Endothelial cell of umbilical vein (primary cell): ENCODE measurements at regions not wholly inside any gene's neighbourhood (a gene's known extent, or its start where the extent isn't known, plus 50 kb on each side); places are given as distances from the start of the nearest gene placed in this dataset.

Experiments
- BruUV-seq: library from RNA; stranded (reverse); fragments of 400-500 nt; replicated peaks from 2 replicates; lab custom pipeline; 2021; lab: Mats Ljungman, UMichigan
- CTCF ChIA-PET: fragments of 300-600, 350-600 bp; sonication (Branson Sonifier 250); formaldehyde crosslinking; loops from one replicate; lab custom pipeline; 2021; ENCODE audit warnings: antibody characterized with exemption, inconsistent platforms; lab: Charles Lee
- POLR2A ChIA-PET: fragments of 300-600, 350-600 bp; sonication (Branson Sonifier 250); formaldehyde crosslinking; loops from one replicate; lab custom pipeline; 2021; ENCODE audit warnings: antibody characterized with exemption, inconsistent platforms; lab: Charles Lee
- DNase-seq: peaks from one replicate; pipeline ENCODE4 v3.0.0-alpha.2; 2011; ENCODE audit warnings: low read depth, low spot score
- FAIRE-seq: peaks from 2 replicates; lab custom pipeline; 2011; peaks lifted over from hg19 to GRCh38; lab: Jason Lieb, UNC
- H2AFZ ChIP-seq: 2 replicates; pipeline ENCODE4 v1.6.0; 2012; ENCODE audit warnings: low read depth, low read length, control low read depth, inconsistent platforms
- H3K27ac ChIP-seq: 2 replicates; pipeline ENCODE4 v1.5.1; 2011; ENCODE audit warnings: low read depth, mild to moderate bottlenecking, control low read depth, low read length, moderate library complexity; ENCODE audit not compliant: insufficient read depth
- H3K27me3 ChIP-seq, 2 experiments: 2 replicates each; pipeline versions ENCODE4 v1.6.0 to v1.6.1; 2011; ENCODE audit warnings: low read length in 2 of 2, mixed read lengths in 1 of 2; ENCODE audit not compliant: control insufficient read depth in 2 of 2, insufficient read depth in 2 of 2
- H3K36me3 ChIP-seq, 2 experiments: 2 replicates in 1 of 2; 3 replicates in 1 of 2; pipeline ENCODE4 v1.5.1; 2011; ENCODE audit warnings: low read length in 2 of 2, mild to moderate bottlenecking in 1 of 2, moderate library complexity in 1 of 2; ENCODE audit not compliant: control insufficient read depth in 2 of 2, insufficient read depth in 2 of 2; ENCODE audit errors: extremely low read depth in 1 of 2
- H3K4me1 ChIP-seq: 3 replicates; pipeline ENCODE4 v1.5.1; 2011; ENCODE audit warnings: mild to moderate bottlenecking, low read length; ENCODE audit not compliant: control insufficient read depth, insufficient read depth; ENCODE audit errors: extremely low read depth
- H3K4me2 ChIP-seq: 2 replicates; pipeline ENCODE4 v1.6.1; 2011; ENCODE audit warnings: low read length, control low read depth, mixed read lengths; ENCODE audit not compliant: insufficient read depth
- H3K4me3 ChIP-seq, 3 experiments: fragments of 200-600 bp in 1 of 3; sonication (generic), shearing (Covaris generic) in 1 of 3; replicated peaks in 1 of 3; 2 replicates each; pipeline ENCODE4 v1.5.1; 2011 to 2016; ENCODE audit warnings: control low read depth in 3 of 3, low read length in 3 of 3, mild to moderate bottlenecking in 2 of 3, inconsistent platforms in 1 of 3, low read depth in 1 of 3, moderate library complexity in 1 of 3; ENCODE audit not compliant: insufficient read depth in 1 of 3
- H3K79me2 ChIP-seq: 2 replicates; pipeline ENCODE4 v1.6.0; 2012; ENCODE audit warnings: low read length, inconsistent platforms; ENCODE audit not compliant: control insufficient read depth, insufficient read depth
- H3K9ac ChIP-seq: replicated peaks from 2 replicates; pipeline ENCODE3; 2011; ENCODE audit warnings: low read length, control low read depth; ENCODE audit not compliant: insufficient read depth; ENCODE audit errors: extremely low read depth
- H3K9me1 ChIP-seq: replicated peaks from 3 replicates; pipeline ENCODE4 v1.6.0; 2011; ENCODE audit warnings: mild to moderate bottlenecking, low read length; ENCODE audit not compliant: control insufficient read depth, insufficient read depth; ENCODE audit errors: extremely low read depth
- H3K9me3 ChIP-seq: replicated peaks from 2 replicates; pipeline ENCODE4 v1.5.1; 2012; ENCODE audit warnings: low read length, inconsistent platforms; ENCODE audit not compliant: control insufficient read depth, insufficient read depth
- H4K20me1 ChIP-seq: replicated peaks from 2 replicates; pipeline ENCODE3; 2011; ENCODE audit warnings: mild to moderate bottlenecking, low read length; ENCODE audit not compliant: control insufficient read depth, insufficient read depth; ENCODE audit errors: extremely low read depth
- EZH2 ChIP-seq: IDR thresholded peaks from 2 replicates; pipeline ENCODE4 v1.6.1; 2012; ENCODE audit warnings: borderline replicate concordance, low read depth, mild to moderate bottlenecking, moderate library complexity, low read length, inconsistent platforms; ENCODE audit not compliant: severe bottlenecking
- FOS ChIP-seq: IDR thresholded peaks from 2 replicates; pipeline ENCODE4 v1.6.1; 2011; ENCODE audit warnings: mild to moderate bottlenecking, low read length, moderate library complexity, borderline replicate concordance; ENCODE audit not compliant: insufficient read depth
- GATA2 ChIP-seq: IDR thresholded peaks from 2 replicates; pipeline ENCODE4 v1.7.0; 2011; ENCODE audit warnings: low read depth, mild to moderate bottlenecking, moderate library complexity, mixed read lengths, low read length; ENCODE audit not compliant: insufficient read length, insufficient read depth
- JUN ChIP-seq: IDR thresholded peaks from 2 replicates; pipeline ENCODE4 v1.6.1; 2011; ENCODE audit warnings: borderline replicate concordance, low read depth; ENCODE audit not compliant: insufficient read length, insufficient read depth
- MYC ChIP-seq: IDR thresholded peaks from one replicate; pipeline ENCODE4 v1.6.1; 2011; ENCODE audit warnings: mild to moderate bottlenecking, low read depth, low read length
- POLR2A ChIP-seq: IDR thresholded peaks from 2 replicates; pipeline ENCODE4 v1.6.1; 2012; ENCODE audit warnings: low read depth, mild to moderate bottlenecking, control low read depth, low read length
- POLR2AphosphoS5 ChIP-seq: IDR thresholded peaks from 2 replicates; pipeline ENCODE4 v1.6.1; 2012; ENCODE audit warnings: low read depth, mild to moderate bottlenecking, control low read depth, low read length, moderate library complexity; ENCODE audit not compliant: insufficient read depth
- dilution Hi-C: fragments of 300-500 bp; cut with MboI; formaldehyde crosslinking; loops from one replicate; pipeline ENCODE4 v1.15.0; 2019; ENCODE audit warnings: low sequenced_read_pairs; ENCODE audit not compliant: extremely low pct_ligation_motif_present
- intact Hi-C: fragments of 100-400 bp; cut with micrococcal nuclease; formaldehyde crosslinking; loops from one replicate; pipeline ENCODE4 v1.10.0; 2022
- TF ChIP-seq, protein P1 (sequence below): IDR thresholded peaks from 2 replicates; pipeline ENCODE4 v1.6.1; 2011; ENCODE audit not compliant: insufficient read depth, insufficient read length
- TF ChIP-seq, protein P2 (sequence below), 2 donors: IDR thresholded peaks; 1 replicate in 1 of 2; 2 replicates in 1 of 2; pipeline ENCODE4 v1.5.1; 2011; ENCODE audit warnings: low read length in 2 of 2, mild to moderate bottlenecking in 2 of 2, moderate library complexity in 2 of 2, control low read depth in 1 of 2, inconsistent platforms in 1 of 2, low read depth in 1 of 2; ENCODE audit not compliant: insufficient read depth in 1 of 2; ENCODE audit errors: extremely low read depth in 1 of 2

DNA sequence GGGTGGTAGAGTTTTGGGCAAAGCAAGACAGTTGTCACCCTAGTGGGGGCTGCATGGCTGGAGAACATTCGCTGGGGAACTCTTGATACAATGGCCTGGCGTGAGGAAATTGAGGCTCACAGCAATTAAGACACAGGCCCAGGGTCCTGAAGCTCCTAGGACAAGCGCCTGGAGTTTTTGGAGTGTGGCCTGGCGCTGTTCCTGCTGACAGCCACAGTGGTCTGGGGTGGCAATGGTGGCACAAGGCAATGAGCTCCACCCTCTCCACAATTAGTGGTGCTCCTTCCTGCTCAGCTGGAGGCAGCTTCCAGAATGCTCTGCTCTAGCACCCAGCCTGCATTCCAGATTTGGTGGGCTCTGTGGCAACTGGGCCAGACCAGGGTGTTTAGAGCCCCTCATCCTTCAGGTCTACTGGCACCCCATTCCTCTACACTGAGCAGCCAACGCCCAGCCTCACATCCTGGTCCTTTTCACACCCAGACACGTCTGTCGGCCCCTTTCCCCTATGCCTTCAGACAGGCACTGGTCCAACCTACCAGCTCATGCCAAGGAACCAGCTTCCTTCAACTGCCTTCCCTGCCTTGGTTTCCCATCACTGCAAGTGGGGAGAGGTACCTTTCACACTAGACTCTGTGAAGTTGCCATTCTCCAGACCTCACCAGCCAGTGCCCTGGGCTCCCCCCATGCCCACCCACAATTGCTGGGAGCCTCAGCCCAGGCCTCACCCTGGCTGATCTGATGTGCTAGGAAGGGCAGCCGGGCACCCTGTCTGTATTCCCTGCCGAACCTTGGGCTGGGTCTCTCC, 138.1 kb upstream of the COL5A1 start:
- H3K36me3 ChIP-seq: no peaks in the 10 kb centered on the region
- H3K27ac ChIP-seq: no peak overlapping the region
- H4K20me1 ChIP-seq: no peaks in the 10 kb centered on the region
- no peak for TF ChIP-seq JUN
- TF ChIP-seq, protein P1, sequence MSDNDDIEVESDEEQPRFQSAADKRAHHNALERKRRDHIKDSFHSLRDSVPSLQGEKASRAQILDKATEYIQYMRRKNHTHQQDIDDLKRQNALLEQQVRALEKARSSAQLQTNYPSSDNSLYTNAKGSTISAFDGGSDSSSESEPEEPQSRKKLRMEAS: no peak
- no peak for TF ChIP-seq POLR2AphosphoS5
- TF ChIP-seq MYC: no peak
- TF ChIP-seq, protein P2, sequence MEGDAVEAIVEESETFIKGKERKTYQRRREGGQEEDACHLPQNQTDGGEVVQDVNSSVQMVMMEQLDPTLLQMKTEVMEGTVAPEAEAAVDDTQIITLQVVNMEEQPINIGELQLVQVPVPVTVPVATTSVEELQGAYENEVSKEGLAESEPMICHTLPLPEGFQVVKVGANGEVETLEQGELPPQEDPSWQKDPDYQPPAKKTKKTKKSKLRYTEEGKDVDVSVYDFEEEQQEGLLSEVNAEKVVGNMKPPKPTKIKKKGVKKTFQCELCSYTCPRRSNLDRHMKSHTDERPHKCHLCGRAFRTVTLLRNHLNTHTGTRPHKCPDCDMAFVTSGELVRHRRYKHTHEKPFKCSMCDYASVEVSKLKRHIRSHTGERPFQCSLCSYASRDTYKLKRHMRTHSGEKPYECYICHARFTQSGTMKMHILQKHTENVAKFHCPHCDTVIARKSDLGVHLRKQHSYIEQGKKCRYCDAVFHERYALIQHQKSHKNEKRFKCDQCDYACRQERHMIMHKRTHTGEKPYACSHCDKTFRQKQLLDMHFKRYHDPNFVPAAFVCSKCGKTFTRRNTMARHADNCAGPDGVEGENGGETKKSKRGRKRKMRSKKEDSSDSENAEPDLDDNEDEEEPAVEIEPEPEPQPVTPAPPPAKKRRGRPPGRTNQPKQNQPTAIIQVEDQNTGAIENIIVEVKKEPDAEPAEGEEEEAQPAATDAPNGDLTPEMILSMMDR (IDR thresholded peaks at IDR 0.05; ENCODE audit: extremely low read depth in 1 of 2, insufficient read depth in 1 of 2, low read depth in 1 of 2, low read length in 2 of 2): no peak
- no peak for TF ChIP-seq EZH2
- TF ChIP-seq FOS: no peak
- no peak for TF ChIP-seq GATA2
- no peak for TF ChIP-seq POLR2A
- H3K9me3 ChIP-seq: no peaks in the 10 kb centered on the region
- no peak overlapping the region for H2AFZ ChIP-seq
- BruUV-seq: no TSS peak
- intact Hi-C loops (no loop called here), dilution Hi-C loops (no loop called here)
- peaks cover 2% of the 10 kb centered on the region for H3K4me1 ChIP-seq
- no peaks in the 10 kb centered on the region for H3K79me2 ChIP-seq
- FAIRE-seq (no peak), DNase-seq (no peak)
- no peaks in the 10 kb centered on the region for H3K9me1 ChIP-seq
- H3K27me3 ChIP-seq: peaks cover 10 to 13% of the 10 kb centered on the region in 2 experiments
- no peak overlapping the region for H3K4me2 ChIP-seq
- no peak overlapping the region for H3K9ac ChIP-seq
- no peak overlapping the region for H3K4me3 ChIP-seq
- ChIA-PET CTCF (interaction anchor here (1.1 to 1.4 kb wide), 3 partner anchors 47 to 186 kb away, joined by 3 to 7 read pairs (median 3); no protein-coding TSS in a partner anchor), POLR2A (no interaction called here)
